Stimulated activated CD4-positive, alpha-beta T cell treated with anti-CD3 and anti-CD28 coated beads, TNF-alpha, amount 100 ng/mL, for 24 hours (primary cell): ENCODE measurements at regions not wholly inside any gene's neighbourhood (a gene's known extent, or its start where the extent isn't known, plus 50 kb on each side); places are given as distances from the start of the nearest gene placed in this dataset.

Source experiments
- DNase-seq, 3 experiments: peaks; one replicate each; pipeline ENCODE4 v3.0.0-alpha.2; 2020; ENCODE audit warnings: low read depth in 3 of 3

- no peak for DNase-seq
Measured at GRCh38 chr13:27367570-27367969, 56.8 kb upstream of the GTF3A start.

GRCh38 chr13:27370305-27370872 lies 54.0 kb upstream of the GTF3A start:
- no peak for DNase-seq

DNA sequence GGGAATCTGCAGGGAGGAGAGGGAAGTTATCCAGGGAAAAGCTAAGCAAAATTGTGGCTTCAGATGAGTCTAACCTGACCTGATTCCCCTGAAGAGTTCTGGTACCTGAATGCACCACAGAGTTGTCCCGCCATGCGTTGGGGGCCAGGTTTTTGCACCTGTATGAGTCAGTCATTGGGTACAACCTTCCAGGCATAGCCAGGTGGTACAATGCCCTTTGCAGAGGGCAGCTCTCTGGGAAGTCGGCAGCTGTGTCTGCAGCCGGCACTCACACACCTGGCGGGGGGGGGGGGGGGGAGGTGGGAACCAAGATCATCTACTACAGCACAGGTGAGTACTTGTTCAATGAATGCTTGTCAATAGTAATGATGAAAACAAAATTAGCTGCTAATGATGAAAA lies 52.5 kb upstream of the GTF3A start:
- no peak for DNase-seq

DNA sequence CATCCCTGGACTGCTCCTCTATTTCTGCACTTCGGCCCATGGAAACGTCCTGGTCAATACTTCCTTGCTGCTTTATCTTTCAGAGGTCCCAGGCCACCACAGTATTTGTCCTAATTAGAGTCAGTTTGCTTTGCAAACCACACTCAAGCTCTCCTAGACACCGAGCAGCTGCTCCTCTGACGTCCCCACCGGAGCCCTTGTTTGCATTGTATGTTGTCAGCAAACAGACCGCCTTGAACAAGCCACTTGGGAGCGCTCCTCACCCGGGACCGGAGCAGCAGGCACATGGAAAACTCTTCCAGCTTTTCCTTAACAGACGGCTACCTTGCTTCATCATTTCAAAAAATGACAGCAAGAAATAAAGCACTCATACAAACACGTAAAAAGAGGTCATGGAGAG lies 51.5 kb upstream of the GTF3A start:
- no peak for DNase-seq

GRCh38 chr13:27374126-27374613 lies 50.2 kb upstream of the GTF3A start:
- no peak for DNase-seq
